Heart left ventricle (tissue), 13 donors: ENCODE measurements at regions not wholly inside any gene's neighbourhood (a gene's known extent, or its start where the extent isn't known, plus 50 kb on each side); places are given as distances from the start of the nearest gene placed in this dataset.
"Not testable (repeated sequence)": the region's sequence is repeated elsewhere in the genome, so short reads cannot be mapped to it uniquely, and the experiment has no call there.

Experiments
- POLR2A ChIP-seq, 2 donors: fragments of 450-650 bp; IDR thresholded peaks; one replicate each; pipeline ENCODE4 v1.6.1; 2017; ENCODE audit warnings: antibody characterized with exemption in 2 of 2, mild to moderate bottlenecking in 2 of 2, moderate library complexity in 2 of 2
- TF ChIP-seq, protein P1 (sequence below), 12 donors: fragments of 200-600 bp; sonication (generic) in 4 of 12; IDR thresholded peaks; one replicate each; pipeline versions ENCODE4 v1.5.0 to v1.8.0; 2018 to 2022; ENCODE audit warnings: antibody characterized with exemption in 12 of 12, mild to moderate bottlenecking in 5 of 12
- donor health status: ischemic (EF 13 %, LVEDD 7.1; RV severe dilation, severe dysfunction).
- donor health status: DM: no; HTN: yes; CAD: no.
- donor health status: DM: no; HTN: no; CAD: no.
- donor health status: ischemic (EF 25% LVEDD 6.9; RV normal size, moderate dysfunction).
- donor health status: ischemic (EF 25% LVEDD 5.7; RV mildly dilated, moderate dysfunction).
- donor health status: ischemic (EF 35%, LVEDD 5.7; RV mildly dilated, moderate dysfunction).
- donor health status: nonischemic (EF 11% LVEDD 7.7; RV severe dilation, severe dysfunction).
- donor health status: DM: yes; HTN: yes; CAD: no.
- donor health status: PGD.
- donor health status: ischemic (EF 29% LVEDD 5.4; RV normal size, mild dysfunction).
- donor health status: nonischemic (EF 23%, LVEDD 6.1; RV moderate dilation, normal function).

DNA sequence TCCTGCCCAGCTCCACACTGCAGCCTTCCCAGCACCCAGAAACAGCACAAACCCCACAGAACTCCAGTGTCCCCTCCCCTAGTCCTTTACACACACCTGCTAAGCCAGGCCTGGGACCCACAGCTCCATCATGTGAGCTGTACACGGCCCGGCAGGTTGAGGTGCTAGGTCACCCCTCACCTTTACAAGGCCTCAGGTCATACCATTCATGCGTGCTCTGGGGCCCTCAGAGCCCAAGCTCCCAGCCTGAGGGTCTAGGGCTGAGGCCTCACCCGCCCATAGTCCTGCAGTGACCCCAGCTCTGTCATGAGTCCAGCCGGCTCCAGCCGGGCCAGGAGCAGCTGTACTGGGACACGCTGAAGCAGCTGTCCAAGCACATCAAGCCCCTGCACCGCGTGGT lies 51.2 kb upstream of the POTEG start:
- TF ChIP-seq POLR2A (IDR thresholded peaks at IDR 0.05): not testable (repeated sequence)
- TF ChIP-seq, protein P1, sequence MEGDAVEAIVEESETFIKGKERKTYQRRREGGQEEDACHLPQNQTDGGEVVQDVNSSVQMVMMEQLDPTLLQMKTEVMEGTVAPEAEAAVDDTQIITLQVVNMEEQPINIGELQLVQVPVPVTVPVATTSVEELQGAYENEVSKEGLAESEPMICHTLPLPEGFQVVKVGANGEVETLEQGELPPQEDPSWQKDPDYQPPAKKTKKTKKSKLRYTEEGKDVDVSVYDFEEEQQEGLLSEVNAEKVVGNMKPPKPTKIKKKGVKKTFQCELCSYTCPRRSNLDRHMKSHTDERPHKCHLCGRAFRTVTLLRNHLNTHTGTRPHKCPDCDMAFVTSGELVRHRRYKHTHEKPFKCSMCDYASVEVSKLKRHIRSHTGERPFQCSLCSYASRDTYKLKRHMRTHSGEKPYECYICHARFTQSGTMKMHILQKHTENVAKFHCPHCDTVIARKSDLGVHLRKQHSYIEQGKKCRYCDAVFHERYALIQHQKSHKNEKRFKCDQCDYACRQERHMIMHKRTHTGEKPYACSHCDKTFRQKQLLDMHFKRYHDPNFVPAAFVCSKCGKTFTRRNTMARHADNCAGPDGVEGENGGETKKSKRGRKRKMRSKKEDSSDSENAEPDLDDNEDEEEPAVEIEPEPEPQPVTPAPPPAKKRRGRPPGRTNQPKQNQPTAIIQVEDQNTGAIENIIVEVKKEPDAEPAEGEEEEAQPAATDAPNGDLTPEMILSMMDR (IDR thresholded peaks at IDR 0.05): not testable (repeated sequence)
